HG03135 (cell line): ENCODE measurements at regions not wholly inside any gene's neighbourhood (a gene's known extent, or its start where the extent isn't known, plus 50 kb on each side); places are given as distances from the start of the nearest gene placed in this dataset.

ENCODE experiments used
- ATAC-seq: cut with Tn5 transposase; IDR thresholded peaks from one replicate; pipeline ENCODE4 v1.9.1; 2021; ENCODE audit warnings: mild to moderate bottlenecking, moderate library complexity; ENCODE audit not compliant: unreplicated experiment

GRCh38 chr13:105573136-105573535, 962.3 kb downstream of the EFNB2 start:
- ATAC-seq, result no peak

GRCh38 chr13:105572401-105572800, 963.1 kb downstream of the EFNB2 start:
- ATAC-seq, result no peak

- ATAC-seq, result no peak
Observed at GRCh38 chr13:105569816-105570215, 965.6 kb downstream of the EFNB2 start.

- no peak for ATAC-seq
Observed at GRCh38 chr13:105567951-105568525, 967.4 kb downstream of the EFNB2 start.

- no peak for ATAC-seq
Observed at GRCh38 chr13:105565136-105565727, 970.2 kb downstream of the EFNB2 start.

GRCh38 chr13:105552078-105552477, 983.4 kb downstream of the EFNB2 start:
- no peak for ATAC-seq

- no peak for ATAC-seq
Observed at GRCh38 chr13:105547851-105548250, 987.6 kb downstream of the EFNB2 start.

GRCh38 chr13:105545811-105546210, 989.7 kb downstream of the EFNB2 start:
- ATAC-seq, result no peak

- no peak for ATAC-seq
Observed at GRCh38 chr13:105543742-105544141, 991.7 kb downstream of the EFNB2 start.

- no peak for ATAC-seq
Observed at GRCh38 chr13:105541565-105541964, 993.9 kb downstream of the EFNB2 start.

GRCh38 chr13:105538346-105538745, 997.1 kb downstream of the EFNB2 start:
- ATAC-seq, result no peak

GRCh38 chr13:105537113-105537512, 998.3 kb downstream of the EFNB2 start:
- no peak for ATAC-seq

GRCh38 chr13:105530468-105530867, 1005.0 kb downstream of the EFNB2 start:
- ATAC-seq, result no peak

GRCh38 chr13:105527127-105527526, 1008.3 kb downstream of the EFNB2 start:
- ATAC-seq, result no peak

GRCh38 chr13:105519771-105520170, 1015.7 kb downstream of the EFNB2 start:
- no peak for ATAC-seq

- no peak for ATAC-seq
Observed at GRCh38 chr13:105518086-105518485, 1017.4 kb downstream of the EFNB2 start.

GRCh38 chr13:105514401-105514800, 1021.1 kb downstream of the EFNB2 start:
- ATAC-seq, result no peak

GRCh38 chr13:105513448-105513847, 1022.0 kb downstream of the EFNB2 start:
- ATAC-seq, result no peak

GRCh38 chr13:105509981-105510762, 1025.3 kb downstream of the EFNB2 start:
- no peak for ATAC-seq

- ATAC-seq, result no peak
Observed at GRCh38 chr13:105506463-105506862, 1029.0 kb downstream of the EFNB2 start.

- ATAC-seq, result no peak
Observed at GRCh38 chr13:105502193-105502592, 1033.3 kb downstream of the EFNB2 start.

- ATAC-seq, result no peak
Observed at GRCh38 chr13:105497597-105497996, 1037.9 kb downstream of the EFNB2 start.
